Keratinocyte (primary cell): ENCODE measurements at regions not wholly inside any gene's neighbourhood (a gene's known extent, or its start where the extent isn't known, plus 50 kb on each side); places are given as distances from the start of the nearest gene placed in this dataset.

Experiments
- CTCF ChIP-seq, 3 experiments: IDR thresholded peaks in 1 of 3; conservative IDR thresholded peaks in 1 of 3; optimal IDR thresholded peaks in 1 of 3; 2 replicates in 2 of 3; 3 replicates in 1 of 3; pipeline versions ENCODE3 to v1.5.1; 2011; ENCODE audit warnings: low read length in 3 of 3, mild to moderate bottlenecking in 3 of 3, moderate library complexity in 2 of 3, control low read depth in 1 of 3, inconsistent platforms in 1 of 3; ENCODE audit not compliant: insufficient read depth in 2 of 3; ENCODE audit errors: extremely low read depth in 1 of 3
- EZH2 ChIP-seq: IDR thresholded peaks from one replicate; pipeline ENCODE4 v1.6.1; 2012; ENCODE audit warnings: inconsistent platforms, mild to moderate bottlenecking, low read length, moderate library complexity

GRCh38 chr4:133624744-133625143 is 475.6 kb downstream of the PCDH10 start:
- TF ChIP-seq CTCF (optimal IDR thresholded peaks at IDR 0.05 in 1 of 3, IDR thresholded peaks at IDR 0.05 in 1 of 3, conservative IDR thresholded peaks at IDR 0.05 in 1 of 3; ENCODE audit: extremely low read depth in 1 of 3, insufficient read depth in 2 of 3, low read length in 3 of 3) (no peak), EZH2 (no peak)
